ENCODE measurements at regions not wholly inside any gene's neighbourhood (a gene's known extent, or its start where the extent isn't known, plus 50 kb on each side); places are given as distances from the start of the nearest gene placed in this dataset.

- POLR2A ChIA-PET = no interaction called here
- no peak for DNase-seq
- no peak overlapping the region for H2AFZ ChIP-seq (ENCODE audit: low read depth)
- no peak overlapping the region for H3K4me2 ChIP-seq
- no peaks in the 10 kb centered on the region for H3K4me1 ChIP-seq (ENCODE audit: control insufficient read depth in 1 of 2, insufficient read depth in 2 of 2, low read depth in 1 of 2, low read length in 1 of 2)
- TF ChIP-seq SIN3A (IDR thresholded peaks at IDR 0.05; ENCODE audit: borderline replicate concordance, low read depth, low read length) (no peak), RFX5 (IDR thresholded peaks at IDR 0.05; ENCODE audit: low read length) (no peak), MXI1 (IDR thresholded peaks at IDR 0.05; ENCODE audit: low read depth, low read length) (no peak), NFIC (IDR thresholded peaks at IDR 0.05; ENCODE audit: borderline replicate concordance) (no peak), FOXM1 (IDR thresholded peaks at IDR 0.05; ENCODE audit: low read depth) (no peak), TEAD4 (IDR thresholded peaks at IDR 0.05; ENCODE audit: borderline replicate concordance, insufficient read depth) (no peak)
- TF ChIP-seq, protein P1, sequence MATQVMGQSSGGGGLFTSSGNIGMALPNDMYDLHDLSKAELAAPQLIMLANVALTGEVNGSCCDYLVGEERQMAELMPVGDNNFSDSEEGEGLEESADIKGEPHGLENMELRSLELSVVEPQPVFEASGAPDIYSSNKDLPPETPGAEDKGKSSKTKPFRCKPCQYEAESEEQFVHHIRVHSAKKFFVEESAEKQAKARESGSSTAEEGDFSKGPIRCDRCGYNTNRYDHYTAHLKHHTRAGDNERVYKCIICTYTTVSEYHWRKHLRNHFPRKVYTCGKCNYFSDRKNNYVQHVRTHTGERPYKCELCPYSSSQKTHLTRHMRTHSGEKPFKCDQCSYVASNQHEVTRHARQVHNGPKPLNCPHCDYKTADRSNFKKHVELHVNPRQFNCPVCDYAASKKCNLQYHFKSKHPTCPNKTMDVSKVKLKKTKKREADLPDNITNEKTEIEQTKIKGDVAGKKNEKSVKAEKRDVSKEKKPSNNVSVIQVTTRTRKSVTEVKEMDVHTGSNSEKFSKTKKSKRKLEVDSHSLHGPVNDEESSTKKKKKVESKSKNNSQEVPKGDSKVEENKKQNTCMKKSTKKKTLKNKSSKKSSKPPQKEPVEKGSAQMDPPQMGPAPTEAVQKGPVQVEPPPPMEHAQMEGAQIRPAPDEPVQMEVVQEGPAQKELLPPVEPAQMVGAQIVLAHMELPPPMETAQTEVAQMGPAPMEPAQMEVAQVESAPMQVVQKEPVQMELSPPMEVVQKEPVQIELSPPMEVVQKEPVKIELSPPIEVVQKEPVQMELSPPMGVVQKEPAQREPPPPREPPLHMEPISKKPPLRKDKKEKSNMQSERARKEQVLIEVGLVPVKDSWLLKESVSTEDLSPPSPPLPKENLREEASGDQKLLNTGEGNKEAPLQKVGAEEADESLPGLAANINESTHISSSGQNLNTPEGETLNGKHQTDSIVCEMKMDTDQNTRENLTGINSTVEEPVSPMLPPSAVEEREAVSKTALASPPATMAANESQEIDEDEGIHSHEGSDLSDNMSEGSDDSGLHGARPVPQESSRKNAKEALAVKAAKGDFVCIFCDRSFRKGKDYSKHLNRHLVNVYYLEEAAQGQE (IDR thresholded peaks at IDR 0.05; ENCODE audit: low read depth, low read length) = no peak
- TF ChIP-seq, protein P2, sequence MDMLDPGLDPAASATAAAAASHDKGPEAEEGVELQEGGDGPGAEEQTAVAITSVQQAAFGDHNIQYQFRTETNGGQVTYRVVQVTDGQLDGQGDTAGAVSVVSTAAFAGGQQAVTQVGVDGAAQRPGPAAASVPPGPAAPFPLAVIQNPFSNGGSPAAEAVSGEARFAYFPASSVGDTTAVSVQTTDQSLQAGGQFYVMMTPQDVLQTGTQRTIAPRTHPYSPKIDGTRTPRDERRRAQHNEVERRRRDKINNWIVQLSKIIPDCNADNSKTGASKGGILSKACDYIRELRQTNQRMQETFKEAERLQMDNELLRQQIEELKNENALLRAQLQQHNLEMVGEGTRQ (IDR thresholded peaks at IDR 0.05; ENCODE audit: borderline replicate concordance, low read depth, low read length) = no peak
- TF ChIP-seq, protein P3, sequence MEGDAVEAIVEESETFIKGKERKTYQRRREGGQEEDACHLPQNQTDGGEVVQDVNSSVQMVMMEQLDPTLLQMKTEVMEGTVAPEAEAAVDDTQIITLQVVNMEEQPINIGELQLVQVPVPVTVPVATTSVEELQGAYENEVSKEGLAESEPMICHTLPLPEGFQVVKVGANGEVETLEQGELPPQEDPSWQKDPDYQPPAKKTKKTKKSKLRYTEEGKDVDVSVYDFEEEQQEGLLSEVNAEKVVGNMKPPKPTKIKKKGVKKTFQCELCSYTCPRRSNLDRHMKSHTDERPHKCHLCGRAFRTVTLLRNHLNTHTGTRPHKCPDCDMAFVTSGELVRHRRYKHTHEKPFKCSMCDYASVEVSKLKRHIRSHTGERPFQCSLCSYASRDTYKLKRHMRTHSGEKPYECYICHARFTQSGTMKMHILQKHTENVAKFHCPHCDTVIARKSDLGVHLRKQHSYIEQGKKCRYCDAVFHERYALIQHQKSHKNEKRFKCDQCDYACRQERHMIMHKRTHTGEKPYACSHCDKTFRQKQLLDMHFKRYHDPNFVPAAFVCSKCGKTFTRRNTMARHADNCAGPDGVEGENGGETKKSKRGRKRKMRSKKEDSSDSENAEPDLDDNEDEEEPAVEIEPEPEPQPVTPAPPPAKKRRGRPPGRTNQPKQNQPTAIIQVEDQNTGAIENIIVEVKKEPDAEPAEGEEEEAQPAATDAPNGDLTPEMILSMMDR (IDR thresholded peaks at IDR 0.05) = no peak
- no peaks in the 10 kb centered on the region for H3F3A ChIP-seq (replicated peaks; ENCODE audit: insufficient read depth)
- no peaks in the 10 kb centered on the region for H3K27me3 ChIP-seq (ENCODE audit: insufficient read depth)
- no peaks in the 10 kb centered on the region for H4K20me1 ChIP-seq (ENCODE audit: insufficient read depth)
- no peaks in the 10 kb centered on the region for H3K36me3 ChIP-seq (replicated peaks in 1 of 2; ENCODE audit: control insufficient read depth in 1 of 2, insufficient read depth in 2 of 2, low read length in 1 of 2)
- CTCF ChIA-PET = no interaction called here
- no peak overlapping the region for H3K27ac ChIP-seq (ENCODE audit: low read depth in 2 of 2, low read length in 1 of 2)
- no peaks in the 10 kb centered on the region for H3K9me3 ChIP-seq
- H3K9ac ChIP-seq = no peak overlapping the region
- H3K4me3 ChIP-seq (ENCODE audit: low read depth in 2 of 2, low read length in 1 of 2) = no peak overlapping the region
- 42% methylated on average over 1 of the region's 1 CpG for WGBS (ENCODE audit: low lambda C conversion rate)
- no peaks in the 10 kb centered on the region; the same call in 1 of the 2 replicates for H3K9me2 ChIP-seq
- H3K79me2 ChIP-seq (ENCODE audit: insufficient read depth) = no peaks in the 10 kb centered on the region
Observed at GRCh38 chr4:91795947-91796346, 507.8 kb upstream of the GRID2 start.

- Histone ChIP-seq H3K36me3 (replicated peaks in 1 of 2; ENCODE audit: control insufficient read depth in 1 of 2, insufficient read depth in 2 of 2, low read length in 1 of 2) (no peaks in the 10 kb centered on the region), H3F3A (replicated peaks; ENCODE audit: insufficient read depth) (no peaks in the 10 kb centered on the region), H2AFZ (ENCODE audit: low read depth) (no peak overlapping the region), H3K27ac (ENCODE audit: low read depth in 2 of 2, low read length in 1 of 2) (no peak overlapping the region), H3K79me2 (ENCODE audit: insufficient read depth) (no peaks in the 10 kb centered on the region), H4K20me1 (ENCODE audit: insufficient read depth) (no peaks in the 10 kb centered on the region), H3K9me3 (no peaks in the 10 kb centered on the region), H3K4me2 (no peak overlapping the region), H3K4me1 (ENCODE audit: control insufficient read depth in 1 of 2, insufficient read depth in 2 of 2, low read depth in 1 of 2, low read length in 1 of 2) (no peaks in the 10 kb centered on the region), H3K27me3 (ENCODE audit: insufficient read depth) (no peaks in the 10 kb centered on the region), H3K9ac (no peak overlapping the region), H3K9me2 (no peaks in the 10 kb centered on the region), H3K4me3 (ENCODE audit: low read depth in 2 of 2, low read length in 1 of 2) (no peak overlapping the region)
- CTCF ChIA-PET = no interaction called here
- POLR2A ChIA-PET = no interaction called here
- TF ChIP-seq FOXJ3 (CRISPR knock-in tag; IDR thresholded peaks at IDR 0.05) (no peak), POLR2AphosphoS5 (IDR thresholded peaks at IDR 0.05; ENCODE audit: low read depth, low read length) (no peak), RFX5 (IDR thresholded peaks at IDR 0.05; ENCODE audit: low read length) (no peak), MXI1 (IDR thresholded peaks at IDR 0.05; ENCODE audit: low read depth, low read length) (no peak), IRF3 (IDR thresholded peaks at IDR 0.05; ENCODE audit: low read depth, low read length) (no peak)
- TF ChIP-seq, protein P4, sequence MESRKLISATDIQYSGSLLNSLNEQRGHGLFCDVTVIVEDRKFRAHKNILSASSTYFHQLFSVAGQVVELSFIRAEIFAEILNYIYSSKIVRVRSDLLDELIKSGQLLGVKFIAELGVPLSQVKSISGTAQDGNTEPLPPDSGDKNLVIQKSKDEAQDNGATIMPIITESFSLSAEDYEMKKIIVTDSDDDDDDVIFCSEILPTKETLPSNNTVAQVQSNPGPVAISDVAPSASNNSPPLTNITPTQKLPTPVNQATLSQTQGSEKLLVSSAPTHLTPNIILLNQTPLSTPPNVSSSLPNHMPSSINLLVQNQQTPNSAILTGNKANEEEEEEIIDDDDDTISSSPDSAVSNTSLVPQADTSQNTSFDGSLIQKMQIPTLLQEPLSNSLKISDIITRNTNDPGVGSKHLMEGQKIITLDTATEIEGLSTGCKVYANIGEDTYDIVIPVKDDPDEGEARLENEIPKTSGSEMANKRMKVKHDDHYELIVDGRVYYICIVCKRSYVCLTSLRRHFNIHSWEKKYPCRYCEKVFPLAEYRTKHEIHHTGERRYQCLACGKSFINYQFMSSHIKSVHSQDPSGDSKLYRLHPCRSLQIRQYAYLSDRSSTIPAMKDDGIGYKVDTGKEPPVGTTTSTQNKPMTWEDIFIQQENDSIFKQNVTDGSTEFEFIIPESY (IDR thresholded peaks at IDR 0.05; ENCODE audit: borderline replicate concordance, low read depth) = no peak
- no peak for DNase-seq
- 47% methylated on average over 1 of the region's 1 CpG for WGBS (ENCODE audit: low lambda C conversion rate)
Observed at GRCh38 chr4:91812319-91812718, 491.4 kb upstream of the GRID2 start.

Measured in SK-N-SH (cell line).